OCI-LY1 (cell line): ENCODE measurements at regions not wholly inside any gene's neighbourhood (a gene's known extent, or its start where the extent isn't known, plus 50 kb on each side); places are given as distances from the start of the nearest gene placed in this dataset.

Source experiments
- EZH2 ChIP-seq: fragments of 200-600 bp; sonication (generic), shearing (Covaris generic); IDR thresholded peaks from 2 replicates; pipeline ENCODE4 v1.8.0; 2017; ENCODE audit warnings: borderline replicate concordance, mixed run types, mild to moderate bottlenecking, antibody characterized with exemption, low read length, moderate library complexity, mixed read lengths
- TF ChIP-seq, protein P1 (sequence below): fragments of 200-600 bp; sonication (generic), shearing (Covaris generic); IDR thresholded peaks from 2 replicates; pipeline ENCODE4 v1.5.1; 2017; ENCODE audit warnings: mild to moderate bottlenecking, antibody characterized with exemption, low read length, moderate library complexity, mixed read lengths

DNA sequence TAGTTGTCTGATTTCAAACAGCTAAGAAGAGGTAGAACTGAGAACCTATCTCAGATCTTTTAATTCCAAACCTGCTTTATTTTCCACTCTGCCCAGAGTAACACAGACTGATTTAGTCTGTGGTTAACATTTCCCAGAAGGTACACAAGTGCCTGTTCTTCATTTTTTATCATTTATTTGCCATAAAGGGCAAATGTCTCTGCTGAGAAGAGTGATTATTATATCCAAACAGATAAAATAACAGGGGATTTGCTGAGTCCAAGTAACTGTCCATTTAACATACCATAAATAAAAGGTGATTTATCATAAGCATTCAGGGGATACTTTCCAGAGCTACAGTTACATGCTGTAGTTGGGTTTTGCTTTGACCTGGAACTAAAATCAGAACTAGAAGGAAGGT is 617.7 kb downstream of the MBD2 start:
- TF ChIP-seq, protein P1, sequence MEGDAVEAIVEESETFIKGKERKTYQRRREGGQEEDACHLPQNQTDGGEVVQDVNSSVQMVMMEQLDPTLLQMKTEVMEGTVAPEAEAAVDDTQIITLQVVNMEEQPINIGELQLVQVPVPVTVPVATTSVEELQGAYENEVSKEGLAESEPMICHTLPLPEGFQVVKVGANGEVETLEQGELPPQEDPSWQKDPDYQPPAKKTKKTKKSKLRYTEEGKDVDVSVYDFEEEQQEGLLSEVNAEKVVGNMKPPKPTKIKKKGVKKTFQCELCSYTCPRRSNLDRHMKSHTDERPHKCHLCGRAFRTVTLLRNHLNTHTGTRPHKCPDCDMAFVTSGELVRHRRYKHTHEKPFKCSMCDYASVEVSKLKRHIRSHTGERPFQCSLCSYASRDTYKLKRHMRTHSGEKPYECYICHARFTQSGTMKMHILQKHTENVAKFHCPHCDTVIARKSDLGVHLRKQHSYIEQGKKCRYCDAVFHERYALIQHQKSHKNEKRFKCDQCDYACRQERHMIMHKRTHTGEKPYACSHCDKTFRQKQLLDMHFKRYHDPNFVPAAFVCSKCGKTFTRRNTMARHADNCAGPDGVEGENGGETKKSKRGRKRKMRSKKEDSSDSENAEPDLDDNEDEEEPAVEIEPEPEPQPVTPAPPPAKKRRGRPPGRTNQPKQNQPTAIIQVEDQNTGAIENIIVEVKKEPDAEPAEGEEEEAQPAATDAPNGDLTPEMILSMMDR: no peak
- no peak for TF ChIP-seq EZH2
